GM19468 (cell line): ENCODE measurements at regions not wholly inside any gene's neighbourhood (a gene's known extent, or its start where the extent isn't known, plus 50 kb on each side); places are given as distances from the start of the nearest gene placed in this dataset.
"Not testable (repeated sequence)": the region's sequence is repeated elsewhere in the genome, so short reads cannot be mapped to it uniquely, and the experiment has no call there.

Experiments
- ATAC-seq: cut with Tn5 transposase; IDR thresholded peaks from one replicate; pipeline ENCODE4 v1.9.1; 2021; ENCODE audit warnings: mild to moderate bottlenecking, moderate library complexity, moderate number of reproducible peaks; ENCODE audit not compliant: unreplicated experiment; ENCODE audit errors: extremely low read depth

- no peak for ATAC-seq
Measured at GRCh38 chr18:28736223-28736622, 559.3 kb upstream of the CDH2 start.

- ATAC-seq = no peak
Measured at GRCh38 chr18:28735731-28736130, 558.8 kb upstream of the CDH2 start.

GRCh38 chr18:28729321-28729720 lies 552.4 kb upstream of the CDH2 start:
- no peak for ATAC-seq

GRCh38 chr18:28728891-28729290 lies 552.0 kb upstream of the CDH2 start:
- no peak for ATAC-seq

- not testable (repeated sequence) for ATAC-seq
Measured at GRCh38 chr18:28727189-28727588, 550.3 kb upstream of the CDH2 start.

- ATAC-seq = no peak
Measured at GRCh38 chr18:28725876-28726275, 548.9 kb upstream of the CDH2 start.

- ATAC-seq = no peak
Measured at GRCh38 chr18:28723506-28723905, 546.6 kb upstream of the CDH2 start.

GRCh38 chr18:28718696-28719095 lies 541.8 kb upstream of the CDH2 start:
- ATAC-seq = no peak

- ATAC-seq = no peak
Measured at GRCh38 chr18:28716338-28716737, 539.4 kb upstream of the CDH2 start.

- no peak for ATAC-seq
Measured at GRCh38 chr18:28715206-28715605, 538.3 kb upstream of the CDH2 start.

GRCh38 chr18:28714498-28714897 lies 537.6 kb upstream of the CDH2 start:
- no peak for ATAC-seq

- no peak for ATAC-seq
Measured at GRCh38 chr18:28712796-28713425, 536.0 kb upstream of the CDH2 start.

- no peak for ATAC-seq
Measured at GRCh38 chr18:28712172-28712571, 535.2 kb upstream of the CDH2 start.

- ATAC-seq = no peak
Measured at GRCh38 chr18:28711096-28711495, 534.2 kb upstream of the CDH2 start.

- no peak for ATAC-seq
Measured at GRCh38 chr18:28707006-28707405, 530.1 kb upstream of the CDH2 start.

GRCh38 chr18:28706397-28706796 lies 529.5 kb upstream of the CDH2 start:
- ATAC-seq = no peak

- ATAC-seq = no peak
Measured at GRCh38 chr18:28705482-28705881, 528.6 kb upstream of the CDH2 start.

GRCh38 chr18:28692337-28692736 lies 515.4 kb upstream of the CDH2 start:
- no peak for ATAC-seq

- ATAC-seq = no peak
Measured at GRCh38 chr18:28691496-28691840, 514.5 kb upstream of the CDH2 start.

- no peak for ATAC-seq
Measured at GRCh38 chr18:28690836-28691495, 514.0 kb upstream of the CDH2 start.

GRCh38 chr18:28690100-28690499 lies 513.2 kb upstream of the CDH2 start:
- no peak for ATAC-seq

GRCh38 chr18:28689588-28689987 lies 512.7 kb upstream of the CDH2 start:
- no peak for ATAC-seq
